Stimulated activated CD4-positive, alpha-beta T cell treated with anti-CD3 and anti-CD28 coated beads, TNF-alpha, amount 100 ng/mL, for 4 hours (primary cell): ENCODE measurements at regions not wholly inside any gene's neighbourhood (a gene's known extent, or its start where the extent isn't known, plus 50 kb on each side); places are given as distances from the start of the nearest gene placed in this dataset.
"Not testable (repeated sequence)": the region's sequence is repeated elsewhere in the genome, so short reads cannot be mapped to it uniquely, and the experiment has no call there.

Source experiments
- DNase-seq, 3 experiments: peaks; one replicate each; pipeline ENCODE4 v3.0.0-alpha.2; 2020; ENCODE audit warnings: low read depth in 3 of 3

GRCh38 chr4:66837279-66837922, 707.9 kb downstream of the CENPC start:
- no peak for DNase-seq

- no peak for DNase-seq
Observed at GRCh38 chr4:66829310-66829709, 716.0 kb downstream of the CENPC start.

- no peak for DNase-seq
Observed at GRCh38 chr4:66820681-66821080, 724.6 kb downstream of the CENPC start.

GRCh38 chr4:66814277-66814676, 731.0 kb downstream of the CENPC start:
- DNase-seq = no peak

- DNase-seq = no peak
Observed at GRCh38 chr4:66805582-66805981, 739.7 kb downstream of the CENPC start.

- DNase-seq = no peak
Observed at GRCh38 chr4:66804979-66805378, 740.3 kb downstream of the CENPC start.

GRCh38 chr4:66797608-66798007, 747.7 kb downstream of the CENPC start:
- no peak for DNase-seq

- no peak for DNase-seq
Observed at GRCh38 chr4:66795724-66796123, 749.6 kb downstream of the CENPC start.

GRCh38 chr4:66794390-66795034, 750.8 kb downstream of the CENPC start:
- no peak for DNase-seq

GRCh38 chr4:66791686-66792085, 753.6 kb downstream of the CENPC start:
- no peak for DNase-seq

GRCh38 chr4:66785479-66785878, 759.8 kb downstream of the CENPC start:
- DNase-seq = no peak

GRCh38 chr4:66782751-66783150, 762.6 kb downstream of the CENPC start:
- not testable (repeated sequence) for DNase-seq

GRCh38 chr4:66777097-66777496, 768.2 kb downstream of the CENPC start:
- DNase-seq = no peak

GRCh38 chr4:66769441-66769840, 775.9 kb downstream of the CENPC start:
- no peak for DNase-seq

GRCh38 chr4:66767442-66767841, 777.9 kb downstream of the CENPC start:
- DNase-seq = no peak

GRCh38 chr4:66766557-66766956, 778.7 kb downstream of the CENPC start:
- DNase-seq = no peak

- DNase-seq = no peak
Observed at GRCh38 chr4:66750273-66750672, 795.0 kb downstream of the CENPC start.

- DNase-seq = not testable (repeated sequence)
Observed at GRCh38 chr4:66746918-66747317, 798.4 kb downstream of the CENPC start.

GRCh38 chr4:66741081-66741480, 804.2 kb downstream of the CENPC start:
- no peak for DNase-seq

GRCh38 chr4:66736606-66737005, 808.7 kb downstream of the CENPC start:
- no peak for DNase-seq

GRCh38 chr4:66728280-66728679, 817.0 kb downstream of the CENPC start:
- DNase-seq = no peak

GRCh38 chr4:66712301-66712921, 832.9 kb downstream of the CENPC start:
- not testable (repeated sequence) for DNase-seq

- DNase-seq = no peak
Observed at GRCh38 chr4:66704243-66704642, 841.1 kb downstream of the CENPC start.
